C4-2B (cell line): ENCODE measurements at regions not wholly inside any gene's neighbourhood (a gene's known extent, or its start where the extent isn't known, plus 50 kb on each side); places are given as distances from the start of the nearest gene placed in this dataset.

Source experiments
- CTCF ChIP-seq: fragments of 450-650 bp; conservative IDR thresholded peaks from 2 replicates; pipeline ENCODE4 v1.5.1; 2017; ENCODE audit warnings: mild to moderate bottlenecking
- ZFX ChIP-seq: fragments of 450-650 bp; IDR thresholded peaks from 2 replicates; pipeline ENCODE4 v1.6.1; 2017

- TF ChIP-seq CTCF (no peak), ZFX (no peak)
These were observed 60.0 kb upstream of the PAK3 start for GRCh38 chrX:111035991-111036390.
